ENCODE measurements at regions not wholly inside any gene's neighbourhood (a gene's known extent, or its start where the extent isn't known, plus 50 kb on each side); places are given as distances from the start of the nearest gene placed in this dataset.

DNA sequence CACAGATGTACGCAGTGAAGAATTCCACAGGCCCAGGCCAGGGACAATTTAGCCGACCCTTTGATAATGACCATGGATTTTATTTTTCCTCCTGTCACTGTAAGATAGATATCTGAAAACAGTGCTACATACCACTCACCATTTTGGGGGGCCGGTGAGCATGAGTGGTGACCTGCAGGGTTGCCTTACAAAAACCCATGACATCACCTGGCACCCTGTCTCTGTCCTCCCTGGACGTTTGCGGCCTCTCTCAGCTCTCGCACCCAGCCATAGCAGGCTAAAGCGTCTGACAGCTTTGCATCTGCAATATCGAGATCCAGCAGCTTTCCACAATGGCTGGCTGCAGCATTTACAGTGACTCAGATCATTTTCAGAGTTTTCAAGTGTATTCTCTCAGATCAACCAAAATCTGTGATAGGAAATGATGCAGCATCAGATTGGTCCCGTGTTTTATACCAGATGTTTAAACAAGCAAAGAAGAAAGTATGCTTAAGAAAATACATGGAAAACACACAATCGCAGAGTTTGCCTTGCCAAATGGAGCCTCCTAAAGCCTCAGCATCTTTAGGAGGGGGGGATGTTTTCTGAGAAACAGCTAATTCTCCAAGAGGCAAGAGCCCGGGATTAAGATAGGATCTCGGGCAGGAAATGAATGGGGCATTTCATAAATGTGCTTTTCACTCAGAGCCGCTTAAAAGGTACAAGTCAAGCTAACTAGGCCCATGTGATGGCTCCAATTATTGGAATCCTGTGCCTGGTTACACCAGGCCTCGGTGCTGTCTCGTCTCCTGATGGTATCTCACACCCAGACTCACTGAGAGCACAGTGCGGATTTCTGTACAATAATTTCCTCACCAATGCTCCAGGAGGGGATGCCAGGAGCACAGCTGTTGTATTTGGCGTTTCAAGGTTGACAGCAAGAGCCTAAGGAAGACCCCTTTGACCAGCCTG lies 257.3 kb downstream of the XXYLT1 start:
- no peak for DNase-seq (ENCODE audit: low read depth)

DNA sequence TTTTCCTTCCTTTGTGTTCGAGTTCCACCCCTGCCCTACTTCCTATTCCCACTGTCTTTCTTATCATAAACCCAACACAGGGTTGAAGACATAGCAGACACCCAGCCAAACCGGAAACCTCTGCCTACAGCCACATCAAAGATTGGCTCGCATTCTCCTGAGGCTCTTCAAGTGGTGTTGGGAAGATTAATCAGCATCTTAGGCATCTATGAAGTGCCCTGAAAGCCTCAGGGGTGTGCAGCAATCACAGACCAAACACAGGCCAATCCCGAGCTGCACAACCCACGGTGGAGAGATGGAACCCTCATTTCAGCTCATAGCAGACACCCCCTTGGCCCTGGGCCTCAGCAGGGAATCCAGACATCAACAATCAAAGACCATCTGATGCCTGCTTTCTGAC lies 255.9 kb downstream of the XXYLT1 start:
- DNase-seq (ENCODE audit: low read depth): no peak

DNA sequence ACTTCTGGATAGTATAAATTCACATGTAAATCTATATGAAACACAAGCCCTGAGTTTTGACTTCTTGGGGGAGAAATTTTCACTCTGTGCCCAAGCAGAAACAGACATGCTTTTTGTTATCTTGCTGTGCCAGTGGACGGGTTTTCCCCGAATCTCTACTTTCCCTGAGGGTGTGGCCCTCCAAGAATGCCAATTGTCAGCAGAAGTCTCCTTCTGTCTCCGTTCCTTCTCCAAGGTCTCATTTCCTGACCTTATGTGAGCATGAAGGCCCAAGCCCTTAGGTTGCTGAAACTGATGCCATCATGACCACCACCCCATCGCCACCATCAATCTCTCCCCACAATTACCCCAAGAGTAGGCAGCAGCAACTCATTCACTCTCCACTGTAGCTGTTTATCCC lies 253.8 kb downstream of the XXYLT1 start:
- no peak for DNase-seq (ENCODE audit: low read depth)
